AG04449 (cell line): ENCODE measurements at regions not wholly inside any gene's neighbourhood (a gene's known extent, or its start where the extent isn't known, plus 50 kb on each side); places are given as distances from the start of the nearest gene placed in this dataset.
"Not testable (repeated sequence)": the region's sequence is repeated elsewhere in the genome, so short reads cannot be mapped to it uniquely, and the experiment has no call there.

Experiments used
- CTCF ChIA-PET: fragments of 350-600 bp; formaldehyde crosslinking; extraction: SDS; loops from one replicate; lab custom pipeline; 2021; ENCODE audit warnings: antibody characterized with exemption; lab: Yijun Ruan, JAX
- POLR2A ChIA-PET: fragments of 400-600, 350-600 bp; formaldehyde crosslinking; extraction: SDS; loops from one replicate; lab custom pipeline; 2020; ENCODE audit warnings: antibody characterized with exemption, inconsistent platforms; lab: Yijun Ruan, JAX
- DNase-seq: peaks from one replicate; pipeline ENCODE4 v3.0.0-alpha.2; 2010; ENCODE audit warnings: low read depth, low spot score
- H3K4me3 ChIP-seq: 2 replicates; pipeline ENCODE4 v1.5.1; 2011; ENCODE audit warnings: low read depth, mild to moderate bottlenecking, control low read depth, low read length
- CTCF ChIP-seq: IDR thresholded peaks from one replicate; pipeline ENCODE4 v1.5.1; 2011; ENCODE audit warnings: mild to moderate bottlenecking, moderate library complexity, low read length, control low read depth, inconsistent platforms; ENCODE audit not compliant: insufficient read depth; ENCODE audit errors: missing control alignments

GRCh38 chr7:26948617-26949118 lies 84.3 kb upstream of the SKAP2 start:
- no peak overlapping the region for H3K4me3 ChIP-seq
- CTCF ChIA-PET, result no interaction called here
- POLR2A ChIA-PET, result no interaction called here
- no peak for DNase-seq
- TF ChIP-seq CTCF, result no peak

GRCh38 chr7:26944501-26945358 lies 80.3 kb upstream of the SKAP2 start:
- DNase-seq, result no peak
- no peak for TF ChIP-seq CTCF
- CTCF ChIA-PET, result no interaction called here
- POLR2A ChIA-PET, result no interaction called here
- H3K4me3 ChIP-seq, result no peak overlapping the region

GRCh38 chr7:26937939-26938623 lies 73.7 kb upstream of the SKAP2 start:
- no peak overlapping the region for H3K4me3 ChIP-seq
- POLR2A ChIA-PET, result no interaction called here
- DNase-seq, result no peak
- no peak for TF ChIP-seq CTCF
- CTCF ChIA-PET, result no interaction called here

- H3K4me3 ChIP-seq, result no peak overlapping the region
- ChIA-PET POLR2A (no interaction called here), CTCF (no interaction called here)
- no peak for TF ChIP-seq CTCF
- no peak for DNase-seq
These were observed 72.9 kb upstream of the SKAP2 start for GRCh38 chr7:26937306-26937705.

GRCh38 chr7:26932616-26933015 lies 68.2 kb upstream of the SKAP2 start:
- POLR2A ChIA-PET, CTCF ChIA-PET, DNase-seq, H3K4me3 ChIP-seq: not testable (repeated sequence)

- ChIA-PET CTCF (no interaction called here), POLR2A (no interaction called here)
- no peak for DNase-seq
- H3K4me3 ChIP-seq, result no peak overlapping the region
- no peak for TF ChIP-seq CTCF
These were observed 66.5 kb upstream of the SKAP2 start for GRCh38 chr7:26930845-26931244.
